ENCODE measurements at regions not wholly inside any gene's neighbourhood (a gene's known extent, or its start where the extent isn't known, plus 50 kb on each side); places are given as distances from the start of the nearest gene placed in this dataset.

GRCh38 chr12:18907127-18907526, 169.2 kb downstream of the CAPZA3 start:
- no peak overlapping the region for H4K5ac ChIP-seq (ENCODE audit: low read depth, low read length)
- H3K14ac ChIP-seq (replicated peaks; ENCODE audit: low read depth, low read length): no peak overlapping the region
- dilution Hi-C loops (cut with HindIII; ENCODE audit: low sequenced_read_pairs, unreplicated experiment): no loop called here
- no TSS peak for BruUV-seq (replicated peaks)
- H3K27me3 ChIP-seq (ENCODE audit: control insufficient read depth, insufficient read depth, low read length): no peaks in the 10 kb centered on the region; the same call in 1 of the 2 replicates
- H2BK5ac ChIP-seq (ENCODE audit: low read depth, low read length, poor library complexity, severe bottlenecking): no peak overlapping the region
- no peaks in the 10 kb centered on the region for H3K9me1 ChIP-seq (ENCODE audit: insufficient read depth, low read length)
- no CpG with 5 or more reads among the region's 5 CpGs for WGBS, 2 experiments (ENCODE audit: extremely low coverage in 2 of 2, insufficient read length in 1 of 2)
- H2BK120ac ChIP-seq (ENCODE audit: low read depth, low read length): no peak overlapping the region
- no peak overlapping the region for H3K18ac ChIP-seq (ENCODE audit: low read depth, low read length)
- intact Hi-C loops (cut with micrococcal nuclease): no loop called here
- no peak overlapping the region for H2BK15ac ChIP-seq (ENCODE audit: low read depth, low read length)
- DNase-seq (no peak), ATAC-seq (ENCODE audit: low read depth) (no peak)
- no peak overlapping the region for H3K4ac ChIP-seq (ENCODE audit: low read depth, low read length)
- H4K20me1 ChIP-seq (ENCODE audit: insufficient read depth, low read length): no peaks in the 10 kb centered on the region
- no peak overlapping the region for H3K4me2 ChIP-seq (ENCODE audit: low read depth, low read length)
- H2AK5ac ChIP-seq (ENCODE audit: low read depth, low read length): no peak overlapping the region
- H2AFZ ChIP-seq (replicated peaks; ENCODE audit: low read length, poor library complexity): no peak overlapping the region
- no peaks in the 10 kb centered on the region for H3K79me1 ChIP-seq (ENCODE audit: low read depth in 1 of 2, low read length in 2 of 2)
- no peak overlapping the region for H2AK9ac ChIP-seq (replicated peaks; ENCODE audit: low read depth, low read length, poor library complexity)
- H2BK20ac ChIP-seq (ENCODE audit: low read depth, low read length): no peak overlapping the region
- H4K91ac ChIP-seq (ENCODE audit: insufficient read depth, low read depth, low read length): no peak overlapping the region
- no peak overlapping the region for H3K9ac ChIP-seq (ENCODE audit: low read depth, low read length)
- no peaks in the 10 kb centered on the region for H3K9me3 ChIP-seq (ENCODE audit: control insufficient read depth, insufficient read depth, low read length)
- H3K4me3 ChIP-seq (ENCODE audit: insufficient read depth, low read depth, low read length): no peak overlapping the region
- POLR2A ChIA-PET (ENCODE audit: unreplicated experiment): no interaction called here
- CTCF ChIA-PET: no interaction called here
- no peak overlapping the region for H4K8ac ChIP-seq (ENCODE audit: low read depth in 2 of 2, low read length in 2 of 2)
- TF ChIP-seq SMC3 (IDR thresholded peaks at IDR 0.05; ENCODE audit: low read depth, low read length) (no peak), CHD1 (IDR thresholded peaks at IDR 0.05; ENCODE audit: low read depth, low read length) (no peak), MXI1 (IDR thresholded peaks at IDR 0.05; ENCODE audit: borderline replicate concordance, low read depth, low read length) (no peak), MAZ (IDR thresholded peaks at IDR 0.05; ENCODE audit: borderline replicate concordance, low read depth, low read length) (no peak), MAFK (IDR thresholded peaks at IDR 0.05; ENCODE audit: low read depth, low read length) (no peak), ELK1 (IDR thresholded peaks at IDR 0.05; ENCODE audit: borderline replicate concordance, low read depth, low read length) (no peak)
- no peak overlapping the region for H3K56ac ChIP-seq (ENCODE audit: extremely low read depth, insufficient read depth, low read length)
- in situ Hi-C loops (cut with MboI; ENCODE audit: low sequenced_read_pairs): no loop called here
- H3K23ac ChIP-seq (ENCODE audit: low read depth, low read length): no peak overlapping the region
- H3K27ac ChIP-seq (ENCODE audit: insufficient read depth, low read length): no peak overlapping the region
- no peaks in the 10 kb centered on the region for H3K36me3 ChIP-seq (ENCODE audit: control insufficient read depth, insufficient read depth, low read length)
- no peaks in the 10 kb centered on the region for H3K4me1 ChIP-seq (ENCODE audit: control insufficient read depth, insufficient read depth, low read length)

Data from IMR-90 (cell line).